Right lung (tissue), 2 donors: ENCODE measurements at regions not wholly inside any gene's neighbourhood (a gene's known extent, or its start where the extent isn't known, plus 50 kb on each side); places are given as distances from the start of the nearest gene placed in this dataset.

Source experiments
- DNase-seq, 2 donors: peaks; one replicate each; pipeline ENCODE4 v3.0.0-alpha.2; 2013

DNA sequence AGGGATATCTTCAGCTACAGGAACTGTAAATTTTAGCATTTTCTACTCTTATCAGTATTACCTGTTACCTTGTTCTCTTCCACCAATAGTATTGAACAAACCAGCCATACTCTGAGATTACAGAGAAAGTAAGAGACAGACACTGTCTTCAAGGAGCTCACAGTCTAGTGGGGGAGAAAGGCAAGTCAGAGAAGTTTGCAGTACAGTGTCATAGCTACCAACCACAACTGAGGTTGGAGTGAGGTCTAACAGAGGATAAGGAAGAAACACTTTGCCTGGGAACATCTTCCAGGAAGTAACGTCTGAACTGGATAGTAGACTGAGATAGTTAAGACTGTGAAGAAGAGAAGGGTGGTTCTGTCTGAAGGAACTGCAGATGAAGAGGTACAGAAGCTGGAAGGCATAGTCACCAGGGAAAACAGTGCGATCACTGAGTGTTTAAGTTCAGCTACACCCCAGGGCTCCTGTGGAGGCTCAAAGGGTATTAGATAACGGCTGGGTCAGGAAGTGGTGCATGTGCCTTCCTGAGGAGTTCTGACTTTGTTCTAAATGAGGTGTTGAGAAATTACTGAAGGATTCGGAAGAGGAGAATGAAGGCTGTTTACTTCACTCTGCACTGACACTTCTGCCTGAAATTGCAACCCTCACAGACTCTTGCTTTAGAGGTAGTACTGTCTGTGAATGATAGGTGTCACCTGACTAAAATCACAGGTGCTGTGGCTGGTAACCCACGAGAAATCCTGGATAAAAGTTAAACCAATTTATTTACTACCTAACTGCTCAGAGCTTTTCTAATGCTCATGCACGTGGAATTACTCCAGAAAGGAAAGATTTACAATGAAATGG, 841.6 kb downstream of the MAT2B start:
- DNase-seq = no peak

DNA sequence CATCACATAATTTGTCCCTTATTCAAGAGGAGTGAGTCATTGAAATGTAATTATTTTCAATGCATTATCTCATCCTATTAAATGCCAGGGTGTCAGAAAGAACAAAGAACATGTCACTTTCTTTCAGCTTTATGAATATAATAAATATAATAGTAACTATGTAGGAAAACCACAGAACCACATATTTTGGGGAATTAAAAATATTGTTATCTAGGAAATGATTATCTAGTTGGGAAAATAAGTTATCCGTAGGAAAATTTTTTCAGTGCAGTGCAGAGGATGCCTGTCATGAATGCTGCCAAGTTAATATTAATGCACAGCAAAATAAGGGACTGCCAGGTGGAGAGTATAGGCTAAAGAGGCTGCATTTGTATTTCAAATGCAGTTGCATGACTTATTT, 844.8 kb downstream of the MAT2B start:
- DNase-seq = no peak

DNA sequence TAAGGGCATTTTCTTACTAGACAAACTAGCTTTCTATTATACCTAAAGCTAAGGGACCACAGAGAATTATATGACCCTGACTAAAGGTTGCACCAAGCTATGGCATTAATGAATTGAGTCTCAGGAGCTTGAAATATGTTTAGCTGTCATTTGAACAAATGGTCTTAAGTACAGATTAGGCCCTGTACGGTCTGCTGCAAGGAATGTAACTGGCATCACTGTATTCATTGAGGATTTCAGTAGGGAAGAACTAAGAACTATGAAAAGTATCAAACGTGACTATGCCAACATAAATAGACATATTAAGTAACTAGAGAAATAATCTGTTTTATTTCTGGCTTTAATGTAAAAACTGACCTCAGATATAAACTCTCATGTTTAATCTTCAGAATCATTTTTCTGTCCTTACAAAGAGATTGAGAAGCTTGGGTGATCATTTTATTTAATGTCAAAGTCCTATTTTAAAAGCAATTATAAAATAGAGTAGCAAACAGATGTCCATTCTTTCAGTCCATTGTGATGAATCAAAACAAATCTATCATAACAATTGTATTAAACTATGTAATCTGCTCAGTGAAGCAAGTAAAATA, 845.9 kb downstream of the MAT2B start:
- DNase-seq = no peak

DNA sequence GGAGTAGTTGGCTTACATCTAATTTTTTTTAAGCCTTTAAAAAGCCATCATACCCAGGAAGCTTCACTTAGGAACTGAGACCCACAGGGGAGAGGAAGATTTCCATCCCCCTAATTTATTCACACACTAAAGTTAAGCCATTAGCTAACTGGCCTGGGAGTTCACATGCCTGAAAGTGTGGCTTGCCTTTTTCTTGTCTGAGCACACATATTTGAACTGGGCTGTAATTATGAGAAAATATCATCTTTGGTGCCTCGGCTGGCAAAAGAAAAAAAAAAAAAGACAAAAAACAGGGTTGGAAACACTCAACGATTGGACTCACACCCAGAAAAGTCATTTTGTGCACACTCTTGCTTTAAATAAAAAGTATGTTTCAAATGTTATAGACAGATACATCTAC, 847.3 kb downstream of the MAT2B start:
- no peak for DNase-seq

DNA sequence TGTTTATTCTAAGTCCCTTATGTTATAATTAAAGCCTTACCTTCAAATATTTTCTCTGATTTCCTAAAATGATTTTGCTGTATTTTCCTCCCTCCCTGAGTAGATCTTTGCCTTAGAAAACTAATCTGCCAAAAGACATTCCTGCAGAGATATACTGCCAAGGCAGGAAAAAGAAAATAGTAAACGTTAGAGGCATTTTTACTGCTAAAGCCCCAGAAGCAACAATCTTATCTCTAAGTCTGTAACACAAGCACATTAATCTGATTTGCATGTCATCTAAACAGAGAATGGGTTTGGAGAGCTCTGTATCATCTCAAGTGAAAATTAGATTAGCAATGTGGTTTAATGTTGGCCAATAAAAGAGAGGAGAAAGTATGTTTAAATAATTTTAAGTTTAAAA, 847.7 kb downstream of the MAT2B start:
- no peak for DNase-seq

DNA sequence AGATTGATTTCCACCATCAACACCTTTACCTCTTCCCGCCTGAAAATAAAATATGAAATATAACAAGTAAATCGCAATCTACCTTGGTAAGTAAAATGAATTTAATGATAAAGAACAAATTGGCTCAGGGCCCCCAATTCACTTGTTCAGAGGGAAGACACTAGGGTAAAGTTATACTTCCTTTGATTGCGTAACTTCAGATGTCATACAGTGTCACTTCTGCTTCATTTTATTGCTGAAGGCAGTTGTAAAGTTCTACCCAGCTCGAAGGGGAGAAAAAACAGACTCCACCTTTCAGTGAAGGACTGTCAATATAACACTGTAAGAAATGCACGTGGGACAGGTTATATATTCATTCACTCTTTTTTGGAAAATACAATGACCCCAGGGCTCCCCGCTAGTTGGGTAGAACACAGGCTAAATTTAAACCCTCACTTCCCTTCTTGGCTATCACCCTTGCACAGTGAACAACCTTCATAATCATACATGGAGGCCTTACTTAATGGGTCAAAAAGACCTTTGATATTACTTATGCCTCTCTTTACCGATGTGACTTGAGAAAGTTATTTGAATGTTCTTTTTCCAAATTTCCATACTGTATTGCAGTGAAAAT, 848.8 kb downstream of the MAT2B start:
- no peak for DNase-seq

DNA sequence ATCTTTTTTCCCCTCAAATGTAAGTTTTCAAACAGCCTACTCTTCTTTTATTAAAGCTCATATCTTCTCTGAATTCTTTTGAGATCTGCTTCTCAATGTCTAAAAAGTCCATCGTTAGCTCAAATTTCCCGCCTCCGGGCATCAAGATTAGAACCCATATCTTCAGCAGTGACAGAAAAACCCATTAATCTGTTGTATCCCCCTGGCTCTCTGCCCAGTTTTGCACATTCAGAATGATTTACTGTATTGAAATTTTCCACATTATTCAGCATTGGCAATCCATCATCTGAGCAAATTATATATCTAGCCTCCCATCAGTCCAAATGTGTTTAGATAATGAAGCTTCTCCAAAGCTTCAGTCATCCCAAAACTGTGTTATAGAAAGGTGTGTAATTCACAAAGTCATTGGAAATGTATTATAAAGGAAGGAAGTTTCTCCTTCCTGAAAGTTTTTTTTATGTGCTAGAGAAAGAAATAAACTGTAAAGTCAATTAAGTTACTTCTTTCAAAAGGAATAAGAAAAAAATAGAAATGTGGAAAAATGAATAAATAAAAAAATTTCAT, 849.9 kb downstream of the MAT2B start:
- no peak for DNase-seq

DNA sequence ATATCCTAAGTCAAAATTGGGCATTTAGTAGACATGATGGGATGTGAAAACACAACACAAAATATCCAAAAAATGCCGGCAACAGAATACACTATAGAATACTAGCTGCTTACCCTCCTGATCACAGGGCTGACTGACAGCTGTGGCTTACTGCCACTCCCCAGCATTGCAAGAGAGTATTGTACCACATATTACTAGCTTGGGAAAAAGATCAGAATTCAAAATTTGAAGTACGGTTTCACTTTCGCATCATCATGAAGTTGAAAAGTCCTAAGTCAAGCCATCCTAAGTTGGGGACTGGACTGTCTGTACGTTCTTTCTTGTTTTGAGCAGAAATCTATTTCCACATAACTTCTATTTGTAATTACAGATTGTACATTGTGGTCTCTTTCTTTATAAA, 851.4 kb downstream of the MAT2B start:
- DNase-seq = no peak

DNA sequence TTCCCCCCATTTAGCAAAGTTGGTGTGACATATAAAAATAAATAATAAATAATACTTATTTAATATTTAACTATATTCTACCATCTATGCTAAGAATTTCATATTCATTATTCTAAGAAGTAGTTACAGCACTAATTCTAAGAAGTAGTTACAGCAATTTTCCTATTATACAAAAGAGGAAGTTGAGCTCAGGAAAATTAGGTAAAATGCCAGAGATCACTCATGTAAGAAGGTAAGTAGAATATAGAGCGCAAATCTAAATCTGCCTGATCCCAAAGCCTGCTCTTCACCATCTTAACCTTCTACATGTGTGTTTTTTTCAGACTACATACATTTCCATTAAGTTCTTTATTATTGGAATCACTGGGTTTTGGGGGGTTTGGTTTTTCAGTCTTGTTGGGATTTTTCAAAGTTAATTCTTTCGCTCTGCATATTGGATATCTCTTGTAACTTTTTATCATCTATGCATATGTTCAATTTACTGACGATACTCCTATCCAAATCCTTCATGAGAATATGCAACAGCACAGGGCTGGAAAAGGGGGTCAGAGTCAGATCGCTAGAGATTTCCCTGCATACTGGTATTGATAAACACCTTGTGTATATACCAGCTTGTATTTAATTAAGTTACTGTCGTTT, 852.1 kb downstream of the MAT2B start:
- no peak for DNase-seq

DNA sequence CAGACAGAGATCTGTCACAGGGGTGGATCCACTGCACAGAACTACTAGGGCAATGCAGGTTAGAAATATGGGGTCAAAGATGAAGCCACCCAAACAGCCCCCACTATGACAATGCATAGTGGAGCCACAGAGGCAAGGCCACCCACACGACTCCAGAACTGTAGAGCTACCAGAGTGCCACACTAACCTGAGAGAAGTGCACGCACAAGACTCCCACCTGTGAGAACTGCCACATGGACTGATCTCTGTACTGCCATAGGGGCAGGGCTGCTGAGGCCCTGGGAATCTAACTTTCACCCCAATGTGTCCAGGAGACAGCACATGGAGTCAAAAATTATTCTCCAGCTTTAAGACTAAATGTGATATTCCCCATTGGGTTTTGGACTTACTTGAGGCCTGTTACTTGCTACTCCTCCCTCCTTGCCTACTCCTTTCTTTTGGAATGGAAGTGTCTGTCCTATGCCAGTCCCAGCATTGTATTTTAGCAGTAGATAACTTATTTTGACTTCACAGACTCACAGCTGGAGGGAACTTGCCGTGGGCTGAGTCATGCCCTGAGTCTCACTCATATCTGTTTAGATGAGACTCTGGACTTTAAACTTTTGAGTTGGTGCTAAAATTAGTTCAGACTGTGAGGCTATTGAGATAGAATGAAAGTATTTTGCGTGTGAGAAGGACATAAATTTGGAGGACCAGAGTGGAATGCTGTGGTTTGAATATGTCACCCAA, 853.3 kb downstream of the MAT2B start:
- no peak for DNase-seq

DNA sequence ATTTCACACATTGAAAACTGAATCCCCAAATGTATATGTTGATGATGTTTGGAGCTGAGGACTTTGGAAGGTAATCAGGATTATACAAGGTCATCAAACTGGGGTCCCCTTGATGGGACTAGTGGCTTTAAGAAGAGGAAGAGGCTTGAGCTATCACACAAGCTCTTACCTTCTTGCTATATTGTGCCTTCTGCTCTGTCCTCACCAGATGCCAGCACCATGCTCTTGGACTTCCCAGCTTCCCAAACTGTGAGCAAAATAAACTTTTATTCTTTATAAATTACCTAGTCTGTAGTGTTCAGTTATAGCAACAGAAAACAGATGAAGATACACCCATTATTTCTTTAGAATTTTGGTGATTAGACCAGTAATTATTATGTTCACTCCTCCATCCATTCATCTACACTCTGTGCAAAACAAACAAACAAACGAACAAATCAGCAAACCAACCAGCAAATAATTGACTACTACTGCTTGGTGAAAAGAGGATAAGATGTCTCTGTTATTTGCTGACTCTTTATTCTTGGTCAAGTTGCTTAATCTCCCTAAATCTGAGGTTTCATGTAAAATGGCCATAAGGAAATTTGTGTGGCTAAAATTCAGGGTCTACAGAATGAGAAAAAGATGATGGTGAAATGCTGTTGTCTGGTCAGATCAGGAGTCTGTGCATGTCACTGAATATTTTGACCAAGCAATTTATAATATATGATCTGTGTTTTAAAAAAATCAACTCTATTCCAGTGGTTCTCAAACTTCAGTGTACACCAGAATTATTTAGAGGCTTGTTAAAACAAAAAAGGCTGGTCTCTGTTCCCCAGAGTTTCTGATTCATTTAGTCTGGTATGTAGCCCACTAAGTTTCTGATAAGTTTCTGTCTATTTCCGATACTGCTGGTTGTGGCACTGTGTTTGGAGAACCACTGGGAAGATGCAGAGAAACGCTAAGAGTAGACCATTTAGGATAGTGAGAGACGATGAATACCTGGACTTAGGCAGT, 854.1 kb downstream of the MAT2B start:
- no peak for DNase-seq

DNA sequence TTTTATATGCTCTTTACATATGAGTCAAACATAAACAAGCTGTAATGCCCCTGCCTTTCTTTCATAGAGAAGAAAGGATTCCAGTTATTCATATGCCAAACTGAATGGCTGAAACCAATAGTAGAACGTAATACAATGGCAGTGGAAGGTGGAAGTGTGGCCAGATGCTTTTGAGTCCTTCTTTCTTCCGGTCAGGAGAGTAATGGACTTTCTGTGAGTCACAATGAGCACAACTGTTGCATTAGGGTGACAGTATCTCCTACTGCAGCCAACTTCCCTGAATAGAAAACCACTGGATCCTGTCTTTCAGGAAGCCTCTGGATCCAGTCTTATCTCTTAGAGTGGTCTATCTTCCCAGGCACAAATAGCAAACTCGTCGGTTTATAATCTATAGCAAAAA, 855.2 kb downstream of the MAT2B start:
- DNase-seq = no peak

DNA sequence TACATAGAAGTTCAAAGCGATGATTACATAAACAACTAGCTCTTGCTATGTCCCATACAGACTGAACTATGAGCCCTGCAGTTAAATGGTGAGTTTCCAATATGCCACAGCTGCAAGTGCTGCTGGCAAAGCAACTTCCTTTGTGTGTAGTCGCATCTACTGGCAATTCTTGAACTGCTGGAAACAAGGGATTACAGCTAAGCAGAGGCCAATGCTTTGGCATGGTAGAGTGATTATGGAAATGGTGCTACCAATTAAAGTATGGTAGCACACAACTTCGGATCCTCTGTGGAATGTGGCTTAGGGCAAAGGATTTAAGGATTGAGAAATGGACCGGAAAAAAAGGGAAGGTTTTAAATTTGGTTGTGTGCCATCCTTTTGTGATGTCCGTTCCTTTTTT, 856.6 kb downstream of the MAT2B start:
- DNase-seq = no peak

DNA sequence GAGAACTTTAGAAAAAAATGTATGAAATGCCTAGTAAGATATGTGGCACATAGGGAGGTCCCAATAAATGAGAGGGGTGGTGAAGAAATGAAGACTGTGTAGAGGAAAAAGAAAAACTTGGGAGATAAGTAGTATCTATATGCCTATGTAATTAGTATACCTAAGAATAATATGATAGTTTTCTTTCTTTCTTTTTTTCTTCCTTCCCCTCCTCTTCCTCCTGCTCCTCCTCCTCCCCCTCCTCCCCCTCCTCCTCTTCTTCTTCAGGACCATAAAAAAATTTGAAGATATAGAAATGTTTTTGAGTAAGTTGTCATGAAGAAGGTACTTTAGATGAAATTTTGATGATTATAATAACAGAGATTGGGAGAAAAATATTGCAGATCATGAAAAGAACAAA, 857.4 kb downstream of the MAT2B start:
- no peak for DNase-seq

DNA sequence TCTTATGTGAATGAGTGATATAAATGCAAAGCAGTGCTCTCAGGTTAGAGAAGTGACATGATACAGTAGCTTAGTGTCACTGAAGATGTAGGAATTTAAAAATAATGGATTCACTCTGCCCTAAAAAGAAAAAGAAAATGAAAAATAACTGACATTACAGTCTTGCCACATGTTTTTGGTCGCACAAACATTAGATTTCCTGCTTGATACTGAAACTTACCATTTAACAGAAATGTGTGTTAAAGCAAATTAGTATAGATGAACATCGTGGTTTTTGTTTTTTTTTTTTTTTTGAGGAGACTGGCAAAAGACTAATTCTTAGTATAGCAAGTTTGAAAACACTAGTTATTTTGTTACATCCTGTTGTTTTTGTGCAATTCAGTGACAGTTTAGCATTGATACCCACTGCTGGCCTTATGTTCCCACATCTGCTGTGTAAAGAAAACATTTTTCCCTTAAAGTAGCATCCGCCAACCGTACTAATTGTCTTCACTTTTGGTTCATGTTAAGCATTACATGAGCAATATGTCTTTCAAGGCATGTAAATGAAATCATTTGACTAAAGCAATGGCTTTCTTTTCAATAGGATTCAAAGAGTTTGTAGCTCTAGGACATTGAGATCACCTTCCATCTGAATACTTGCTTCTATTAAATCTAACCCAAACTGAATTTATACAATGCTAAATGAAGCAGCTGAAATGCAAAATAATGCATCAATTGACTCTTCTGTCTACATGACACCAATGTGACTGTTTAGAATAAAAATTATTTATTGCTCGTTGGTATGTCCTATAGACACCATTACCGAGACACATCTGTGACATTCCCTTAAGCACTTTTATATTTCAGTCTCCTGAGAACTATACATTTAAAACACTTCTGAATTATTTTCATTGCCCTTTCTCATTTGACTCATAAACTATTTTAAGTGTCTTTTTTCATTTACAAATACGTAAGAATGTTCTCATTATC, 859.1 kb downstream of the MAT2B start:
- DNase-seq = no peak

DNA sequence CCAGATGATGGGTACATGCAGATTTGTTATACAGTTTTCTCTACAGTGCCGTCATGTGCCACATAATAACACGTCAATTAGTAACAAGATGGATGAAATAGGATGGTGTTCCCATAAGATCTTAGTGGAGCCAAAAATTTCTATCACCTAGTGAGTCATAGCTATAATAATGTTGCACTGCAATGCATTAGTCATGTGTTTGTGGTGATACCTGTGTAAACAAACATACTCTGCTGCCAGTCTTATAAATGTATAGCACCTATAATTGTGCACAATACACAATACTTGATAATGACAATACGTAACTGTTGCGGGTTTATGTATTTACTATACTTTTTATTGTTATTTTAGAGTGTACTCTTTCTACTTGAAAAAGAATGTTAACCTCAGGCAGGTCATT, 865.4 kb downstream of the MAT2B start:
- no peak for DNase-seq

DNA sequence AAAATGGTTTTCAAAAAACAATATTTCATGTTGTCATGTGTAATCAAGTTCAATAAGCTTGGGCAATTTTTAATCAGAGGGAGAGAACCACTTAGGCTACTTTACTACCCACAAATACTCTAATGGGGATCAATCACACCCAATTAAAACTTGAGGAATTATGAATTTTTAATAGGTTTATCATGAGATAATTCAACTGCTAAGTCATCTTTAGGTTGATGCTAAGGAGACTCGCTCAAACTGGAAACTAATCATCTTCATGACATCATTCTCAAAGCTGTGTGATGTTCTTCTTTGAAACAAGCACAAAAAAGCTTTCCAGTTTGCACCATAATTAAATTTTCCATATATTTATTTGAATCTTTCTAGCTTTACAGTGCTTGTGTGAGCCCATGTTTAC, 867.5 kb downstream of the MAT2B start:
- DNase-seq = no peak

DNA sequence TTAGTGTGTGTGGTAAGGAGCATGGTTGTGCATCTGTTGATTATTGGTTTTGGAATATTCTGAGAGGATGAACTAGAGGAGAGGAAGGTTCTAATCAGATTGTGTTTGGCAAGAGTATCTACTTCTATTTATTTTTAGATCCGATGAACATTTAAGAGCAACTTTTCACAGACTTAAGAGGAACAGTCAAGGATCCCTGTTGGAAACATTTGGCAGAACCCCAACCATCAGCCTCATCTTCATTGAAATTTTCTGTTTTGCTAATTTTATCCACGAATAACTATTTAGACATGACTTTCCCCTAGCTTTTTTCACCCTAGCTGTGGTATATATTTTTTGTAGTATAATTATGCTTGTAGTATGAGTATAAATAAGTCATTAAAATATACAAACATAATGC, 868.5 kb downstream of the MAT2B start:
- DNase-seq = no peak

DNA sequence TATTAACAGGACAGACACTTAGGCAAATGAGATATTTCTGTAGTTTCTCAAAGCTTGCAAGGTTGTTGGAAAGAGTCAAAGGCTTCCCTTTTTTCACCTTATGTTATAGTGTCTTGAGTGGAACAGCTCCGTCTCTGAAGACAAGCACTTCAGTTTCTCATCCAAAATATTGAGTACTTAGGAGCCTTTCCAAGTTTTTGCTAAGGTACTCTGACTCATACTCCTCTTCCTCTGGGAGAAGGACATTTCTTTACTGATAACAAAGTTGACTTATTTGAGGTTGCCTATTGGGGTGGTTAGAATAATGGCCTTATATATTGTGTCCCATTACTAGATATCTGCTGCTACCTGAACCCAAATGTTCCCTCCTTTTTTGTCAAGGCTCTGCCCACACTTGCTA, 869.6 kb downstream of the MAT2B start:
- DNase-seq = no peak
